Fibroblast of skin of left quadriceps (primary cell): ENCODE measurements at regions not wholly inside any gene's neighbourhood (a gene's known extent, or its start where the extent isn't known, plus 50 kb on each side); places are given as distances from the start of the nearest gene placed in this dataset.
"Not testable (repeated sequence)": the region's sequence is repeated elsewhere in the genome, so short reads cannot be mapped to it uniquely, and the experiment has no call there.

Experiments
- DNase-seq, 2 experiments: peaks; one replicate each; pipeline ENCODE4 v3.0.0-alpha.2; 2013; ENCODE audit warnings: low read depth in 2 of 2

DNA sequence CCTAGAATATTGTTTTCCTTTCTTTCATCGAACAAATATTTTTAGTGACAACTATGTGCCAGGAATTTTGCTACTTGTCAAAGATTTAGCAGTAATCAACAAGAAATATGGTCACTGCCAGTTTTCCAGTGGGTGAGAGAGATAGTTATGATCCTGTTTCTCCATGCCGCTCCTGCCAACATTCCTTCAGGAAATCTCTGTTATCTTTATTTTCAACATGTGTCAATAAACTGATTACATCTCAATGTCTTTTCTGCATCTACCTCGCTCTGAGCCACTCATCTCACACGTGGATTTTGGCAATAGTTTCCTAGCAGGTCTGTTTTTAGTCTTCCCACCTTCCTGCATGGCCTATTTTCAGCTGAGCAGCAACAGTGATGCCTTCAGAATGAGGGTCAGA is 650.0 kb upstream of the STXBP6 start:
- no peak for DNase-seq

- no peak for DNase-seq
Observed at GRCh38 chr14:25698111-25698510, 648.2 kb upstream of the STXBP6 start.

GRCh38 chr14:25696176-25696575 is 646.2 kb upstream of the STXBP6 start:
- DNase-seq: no peak

GRCh38 chr14:25685004-25685403 is 635.1 kb upstream of the STXBP6 start:
- DNase-seq: no peak

DNA sequence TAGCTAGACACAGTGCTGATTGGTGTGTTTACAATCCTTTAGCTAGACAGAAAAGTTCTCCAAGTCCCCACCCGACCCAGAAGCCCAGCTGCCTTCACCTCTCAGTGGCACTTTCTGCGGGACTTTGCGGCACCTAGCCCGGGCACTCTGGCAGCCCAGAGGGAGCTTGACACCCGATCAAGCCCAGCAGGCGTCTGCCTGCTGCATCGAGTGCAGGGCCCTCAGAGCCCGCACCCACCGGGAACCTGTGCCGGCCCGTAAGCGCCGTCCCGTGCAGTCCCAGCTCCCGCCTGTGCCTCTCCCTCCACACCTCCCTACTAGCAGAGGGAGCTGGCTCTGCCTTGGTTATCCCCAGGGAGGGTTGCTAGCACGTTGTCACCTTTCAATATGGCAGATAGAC is 631.0 kb upstream of the STXBP6 start:
- DNase-seq: no peak

DNA sequence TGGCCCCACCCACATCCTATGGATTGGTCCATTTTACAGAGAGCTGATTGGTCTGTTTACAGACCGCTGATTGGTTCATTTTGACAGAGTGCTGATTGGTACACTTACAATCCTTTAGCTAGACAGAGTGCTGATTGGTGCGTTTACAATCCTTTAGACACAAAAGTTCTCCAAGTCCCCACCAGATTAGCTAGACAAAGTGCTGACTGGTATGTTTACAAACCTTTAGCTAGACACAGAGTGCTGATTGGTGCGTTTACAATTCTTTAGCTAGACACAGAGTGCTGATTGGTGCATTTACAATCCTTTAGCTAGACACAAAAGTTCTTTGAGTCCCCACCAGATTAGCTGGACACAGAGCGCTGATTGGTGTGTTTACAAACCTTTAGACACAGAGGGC is 630.6 kb upstream of the STXBP6 start:
- not testable (repeated sequence) for DNase-seq

DNA sequence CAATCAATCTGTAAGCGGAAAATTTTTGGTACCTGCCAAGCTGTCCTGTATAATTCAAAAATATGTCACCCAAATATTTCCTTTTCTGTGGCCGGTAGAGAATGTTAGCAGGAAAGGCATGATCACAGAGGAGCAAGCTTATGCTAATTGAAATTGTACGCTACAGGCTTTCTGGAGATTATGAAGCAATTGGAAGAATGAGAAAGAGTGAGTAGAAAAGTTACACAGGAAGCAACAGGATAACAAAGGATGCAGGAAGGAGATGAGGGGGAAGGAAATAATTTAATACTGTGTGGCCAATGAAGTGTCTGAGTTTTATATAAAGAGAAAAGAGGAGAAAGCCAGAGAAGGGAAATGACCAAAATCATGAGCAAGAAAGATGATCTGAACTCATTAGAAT is 627.2 kb upstream of the STXBP6 start:
- no peak for DNase-seq

GRCh38 chr14:25667387-25667786 is 617.4 kb upstream of the STXBP6 start:
- DNase-seq: no peak

DNA sequence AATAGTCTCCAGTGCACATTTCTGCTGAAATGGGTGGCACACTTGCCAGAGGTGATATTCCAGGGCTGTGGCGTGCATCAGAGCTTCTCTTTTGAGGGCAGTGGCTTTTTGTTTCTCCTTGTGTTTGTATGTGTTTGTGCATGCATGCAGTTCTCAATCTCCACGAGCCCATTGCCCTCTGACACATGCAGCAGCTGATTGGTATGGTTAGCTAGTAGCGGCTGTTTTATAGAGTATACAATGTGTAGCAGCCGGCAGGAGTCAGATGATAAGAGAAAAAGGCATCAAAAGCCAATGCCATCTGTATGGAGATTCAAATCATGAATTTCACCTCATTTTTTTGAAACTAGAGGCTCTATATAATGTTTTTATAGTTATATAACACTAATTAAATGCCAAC is 616.9 kb upstream of the STXBP6 start:
- no peak for DNase-seq

GRCh38 chr14:25658988-25659387 is 609.0 kb upstream of the STXBP6 start:
- DNase-seq: no peak

- no peak for DNase-seq
Observed at GRCh38 chr14:25630447-25630846, 580.5 kb upstream of the STXBP6 start.

DNA sequence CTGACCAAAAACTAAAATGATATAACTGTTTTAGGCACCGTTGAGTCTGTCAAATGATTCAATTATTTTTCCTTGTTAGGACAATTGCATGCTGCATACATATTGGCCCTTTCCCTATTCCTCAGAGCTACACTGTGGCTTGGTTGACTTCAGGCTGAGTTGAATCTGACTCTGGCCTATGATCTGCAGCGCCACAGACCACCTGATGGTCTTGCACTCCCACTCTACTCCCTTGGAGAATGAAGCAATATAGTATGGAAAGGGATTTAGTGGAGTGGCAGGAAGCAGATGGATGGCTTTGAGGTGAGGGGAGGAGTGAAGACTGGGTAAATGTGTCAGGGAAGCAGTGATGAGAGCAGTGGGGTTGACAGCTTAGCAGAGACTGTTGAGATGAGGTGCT is 579.0 kb upstream of the STXBP6 start:
- no peak for DNase-seq

DNA sequence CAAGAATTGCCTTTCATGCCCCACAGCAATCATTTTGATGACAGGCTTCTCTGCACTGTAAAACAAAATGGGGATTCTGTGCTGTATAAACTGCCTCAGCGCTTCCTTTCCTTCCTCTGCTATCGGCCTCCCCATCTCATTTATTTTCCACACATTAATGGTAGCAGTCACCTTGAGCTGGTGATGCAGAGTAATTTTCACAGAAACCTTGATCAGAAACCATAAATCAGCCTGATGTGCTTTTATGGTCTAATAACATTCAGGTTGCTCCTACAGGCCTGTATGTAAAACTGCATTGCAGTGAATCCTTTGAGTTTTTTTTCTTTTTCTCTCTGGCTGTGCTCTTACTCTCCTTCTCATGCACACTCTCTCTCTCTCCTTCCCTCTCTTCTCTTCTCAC is 578.4 kb upstream of the STXBP6 start:
- no peak for DNase-seq

- no peak for DNase-seq
Observed at GRCh38 chr14:25626986-25627385, 577.0 kb upstream of the STXBP6 start.

DNA sequence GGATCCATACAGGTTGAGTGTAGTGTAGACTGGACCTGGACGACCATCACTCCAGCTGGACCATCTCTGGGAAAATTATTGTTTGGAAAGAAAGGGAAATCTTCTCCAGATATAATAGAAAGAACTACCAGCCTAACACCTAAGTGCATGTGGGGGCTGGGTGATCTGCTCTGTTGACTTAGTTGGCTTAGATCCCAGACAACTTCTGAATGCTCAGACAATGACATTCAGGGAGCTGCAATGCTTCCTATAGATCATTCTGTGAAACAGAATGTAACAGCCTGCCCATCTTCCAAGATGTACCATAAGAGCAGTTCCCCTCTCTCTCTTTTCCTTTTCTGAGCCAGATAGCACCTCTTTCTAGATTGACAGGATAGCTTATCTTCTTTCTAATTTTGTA is 572.8 kb upstream of the STXBP6 start:
- no peak for DNase-seq

GRCh38 chr14:25620515-25620914 is 570.6 kb upstream of the STXBP6 start:
- DNase-seq: no peak

DNA sequence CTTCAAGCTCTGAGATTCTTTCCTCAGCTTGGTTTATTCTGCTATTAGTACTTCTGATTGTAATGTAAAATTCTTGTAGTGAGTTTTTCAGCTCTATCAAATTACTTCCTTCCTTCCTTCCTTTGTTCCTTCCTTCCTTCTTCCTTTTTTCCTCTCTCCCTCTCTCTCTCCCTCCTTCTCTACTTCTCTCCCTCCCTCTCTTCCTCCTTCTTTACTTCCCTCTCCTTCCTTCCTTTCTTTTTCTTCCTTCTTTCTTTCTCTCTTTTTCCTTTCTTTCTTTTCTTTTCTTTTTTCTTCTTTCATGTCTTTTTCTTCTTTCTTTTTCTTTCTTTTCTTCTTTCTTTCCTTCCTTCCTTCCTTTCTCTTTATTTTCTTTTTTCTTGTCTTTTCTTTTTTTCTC is 565.2 kb upstream of the STXBP6 start:
- no peak for DNase-seq

DNA sequence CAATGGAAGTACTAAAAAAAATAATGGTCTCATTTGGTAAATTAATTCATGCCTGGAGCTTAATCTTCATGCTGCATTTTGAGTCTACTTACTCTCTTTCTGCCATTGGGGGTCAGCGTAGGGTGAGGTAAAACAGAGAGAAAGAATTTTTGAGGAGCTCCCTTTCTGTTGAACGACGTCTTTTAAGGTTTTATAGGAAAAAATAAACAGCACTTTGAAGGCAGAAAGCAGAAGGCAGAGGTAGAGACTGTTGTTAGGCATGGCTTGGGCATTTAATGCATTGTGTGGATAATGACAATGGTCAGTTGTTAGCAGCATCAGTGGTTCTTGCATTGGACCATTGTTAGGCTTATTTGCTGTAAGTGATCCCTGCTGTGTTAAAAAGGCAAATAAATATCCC is 557.2 kb upstream of the STXBP6 start:
- no peak for DNase-seq

GRCh38 chr14:25602106-25602505 is 552.2 kb upstream of the STXBP6 start:
- DNase-seq: no peak

GRCh38 chr14:25588751-25589150 is 538.8 kb upstream of the STXBP6 start:
- DNase-seq: no peak

DNA sequence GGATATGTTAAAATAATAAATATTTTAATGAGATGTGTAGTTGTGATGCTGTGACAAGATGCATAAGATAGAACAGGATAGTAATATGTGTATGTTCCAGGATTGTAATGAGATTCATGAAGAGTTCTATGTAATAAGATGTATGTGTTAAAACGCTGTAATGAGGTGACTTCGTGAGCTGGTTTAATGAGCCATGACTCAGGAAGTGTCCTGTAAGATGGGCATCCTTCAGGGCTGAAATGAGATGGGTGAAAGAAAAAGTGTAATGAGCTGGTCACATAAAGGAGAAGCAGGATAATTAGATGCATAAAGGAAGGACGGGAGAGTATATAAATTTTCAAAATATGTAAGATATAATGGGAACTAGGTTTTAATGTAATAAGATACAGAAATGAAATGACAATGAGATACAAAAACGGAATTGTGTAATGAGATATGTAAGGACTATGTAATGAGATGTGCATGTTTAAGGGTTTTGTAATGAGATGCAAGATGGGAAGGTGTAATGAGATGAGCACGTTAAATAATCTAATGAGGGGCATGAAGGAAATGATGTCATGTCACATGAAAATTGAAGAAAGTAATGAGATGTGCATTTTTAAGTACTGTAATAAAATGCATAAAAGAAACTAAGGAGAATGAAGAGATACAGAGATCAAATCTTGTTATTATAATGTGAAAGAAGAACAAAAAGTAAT is 524.8 kb upstream of the STXBP6 start:
- no peak for DNase-seq

DNA sequence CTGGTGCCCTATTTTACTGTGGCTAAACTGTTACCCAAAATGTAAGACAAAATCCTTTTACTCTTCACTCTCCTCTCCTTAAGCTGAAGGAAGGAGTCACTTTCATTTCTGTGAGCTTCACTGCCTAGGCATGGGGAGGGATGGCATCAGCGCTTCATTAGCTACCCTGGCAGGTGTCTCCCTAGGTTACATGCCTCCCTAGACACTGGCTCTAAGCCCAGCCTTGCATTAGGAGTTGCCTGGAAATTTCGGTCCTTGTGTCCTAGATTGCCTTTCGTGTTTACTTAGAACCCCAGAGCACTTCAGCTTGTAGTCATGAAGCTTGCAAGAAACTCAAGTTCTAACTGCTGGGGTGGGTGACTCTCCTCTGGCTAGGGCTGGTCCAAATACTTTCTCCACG is 520.5 kb upstream of the STXBP6 start:
- DNase-seq: no peak

GRCh38 chr14:25557466-25557865 is 507.5 kb upstream of the STXBP6 start:
- DNase-seq: no peak

- no peak for DNase-seq
Observed at GRCh38 chr14:25552826-25553225, 502.9 kb upstream of the STXBP6 start.
